ENCODE measurements at regions not wholly inside any gene's neighbourhood (a gene's known extent, or its start where the extent isn't known, plus 50 kb on each side); places are given as distances from the start of the nearest gene placed in this dataset.
A peak's percentile ranks its signal among the peaks of the same experiment; 100 is the strongest.

GRCh38 chr20:63106108-63106764, 99.5 kb upstream of the BHLHE23 start:
- WGBS, result 46% methylated on average over 15 of the region's 15 CpGs
- TF ChIP-seq NR2F2 (IDR thresholded peaks at IDR 0.05) (no peak), HNF4A (conservative IDR thresholded peaks at IDR 0.05) (peak in 1 of 2 donors; percentile 14), YY1 (IDR thresholded peaks at IDR 0.05) (no peak), HNF4G (IDR thresholded peaks at IDR 0.05) (no peak), REST (IDR thresholded peaks at IDR 0.05) (peak; percentile 14), FOXA2 (IDR thresholded peaks at IDR 0.05) (no peak), EGR1 (IDR thresholded peaks at IDR 0.05; ENCODE audit: low read depth in 2 of 2) (no peak), RXRA (IDR thresholded peaks at IDR 0.05) (peak in 1 of 2 donors; percentile 30), RAD21 (IDR thresholded peaks at IDR 0.05) (no peak)
- TF ChIP-seq, protein P1, sequence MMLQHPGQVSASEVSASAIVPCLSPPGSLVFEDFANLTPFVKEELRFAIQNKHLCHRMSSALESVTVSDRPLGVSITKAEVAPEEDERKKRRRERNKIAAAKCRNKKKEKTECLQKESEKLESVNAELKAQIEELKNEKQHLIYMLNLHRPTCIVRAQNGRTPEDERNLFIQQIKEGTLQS (IDR thresholded peaks at IDR 0.05), result no peak
- TF ChIP-seq, protein P2, sequence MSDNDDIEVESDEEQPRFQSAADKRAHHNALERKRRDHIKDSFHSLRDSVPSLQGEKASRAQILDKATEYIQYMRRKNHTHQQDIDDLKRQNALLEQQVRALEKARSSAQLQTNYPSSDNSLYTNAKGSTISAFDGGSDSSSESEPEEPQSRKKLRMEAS (IDR thresholded peaks at IDR 0.05), result no peak
- TF ChIP-seq, protein P3, sequence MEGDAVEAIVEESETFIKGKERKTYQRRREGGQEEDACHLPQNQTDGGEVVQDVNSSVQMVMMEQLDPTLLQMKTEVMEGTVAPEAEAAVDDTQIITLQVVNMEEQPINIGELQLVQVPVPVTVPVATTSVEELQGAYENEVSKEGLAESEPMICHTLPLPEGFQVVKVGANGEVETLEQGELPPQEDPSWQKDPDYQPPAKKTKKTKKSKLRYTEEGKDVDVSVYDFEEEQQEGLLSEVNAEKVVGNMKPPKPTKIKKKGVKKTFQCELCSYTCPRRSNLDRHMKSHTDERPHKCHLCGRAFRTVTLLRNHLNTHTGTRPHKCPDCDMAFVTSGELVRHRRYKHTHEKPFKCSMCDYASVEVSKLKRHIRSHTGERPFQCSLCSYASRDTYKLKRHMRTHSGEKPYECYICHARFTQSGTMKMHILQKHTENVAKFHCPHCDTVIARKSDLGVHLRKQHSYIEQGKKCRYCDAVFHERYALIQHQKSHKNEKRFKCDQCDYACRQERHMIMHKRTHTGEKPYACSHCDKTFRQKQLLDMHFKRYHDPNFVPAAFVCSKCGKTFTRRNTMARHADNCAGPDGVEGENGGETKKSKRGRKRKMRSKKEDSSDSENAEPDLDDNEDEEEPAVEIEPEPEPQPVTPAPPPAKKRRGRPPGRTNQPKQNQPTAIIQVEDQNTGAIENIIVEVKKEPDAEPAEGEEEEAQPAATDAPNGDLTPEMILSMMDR (IDR thresholded peaks at IDR 0.05; ENCODE audit: low read depth, low read length, missing input control), result no peak
- TF ChIP-seq, protein P4, sequence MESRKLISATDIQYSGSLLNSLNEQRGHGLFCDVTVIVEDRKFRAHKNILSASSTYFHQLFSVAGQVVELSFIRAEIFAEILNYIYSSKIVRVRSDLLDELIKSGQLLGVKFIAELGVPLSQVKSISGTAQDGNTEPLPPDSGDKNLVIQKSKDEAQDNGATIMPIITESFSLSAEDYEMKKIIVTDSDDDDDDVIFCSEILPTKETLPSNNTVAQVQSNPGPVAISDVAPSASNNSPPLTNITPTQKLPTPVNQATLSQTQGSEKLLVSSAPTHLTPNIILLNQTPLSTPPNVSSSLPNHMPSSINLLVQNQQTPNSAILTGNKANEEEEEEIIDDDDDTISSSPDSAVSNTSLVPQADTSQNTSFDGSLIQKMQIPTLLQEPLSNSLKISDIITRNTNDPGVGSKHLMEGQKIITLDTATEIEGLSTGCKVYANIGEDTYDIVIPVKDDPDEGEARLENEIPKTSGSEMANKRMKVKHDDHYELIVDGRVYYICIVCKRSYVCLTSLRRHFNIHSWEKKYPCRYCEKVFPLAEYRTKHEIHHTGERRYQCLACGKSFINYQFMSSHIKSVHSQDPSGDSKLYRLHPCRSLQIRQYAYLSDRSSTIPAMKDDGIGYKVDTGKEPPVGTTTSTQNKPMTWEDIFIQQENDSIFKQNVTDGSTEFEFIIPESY (IDR thresholded peaks at IDR 0.05), result no peak
- Histone ChIP-seq H3K27ac (ENCODE audit: low read depth in 1 of 2, low read length in 2 of 2) (no peak overlapping the region), H3K9me3 (ENCODE audit: control insufficient read depth in 4 of 4, low read length in 3 of 4) (peaks cover 0 to 2% (median 1%) of the 10 kb centered on the region in 4 donors), H3K36me3 (ENCODE audit: control insufficient read depth in 4 of 4, insufficient read depth in 3 of 4, low read depth in 1 of 4, low read length in 3 of 4) (no peaks in the 10 kb centered on the region), H3K4me3 (ENCODE audit: low read depth in 1 of 3, low read length in 3 of 3) (no peak overlapping the region), H3K9ac (ENCODE audit: low read depth in 1 of 2, low read length in 2 of 2) (no peak overlapping the region), H3K4me1 (ENCODE audit: control insufficient read depth in 4 of 4, insufficient read depth in 4 of 4, low read length in 3 of 4) (peaks cover 0 to 20% (median 8%) of the 10 kb centered on the region in 4 donors), H3K27me3 (ENCODE audit: control insufficient read depth in 4 of 4, insufficient read depth in 4 of 4, low read length in 3 of 4) (no peaks in the 10 kb centered on the region)
- DNase-seq (ENCODE audit: low spot score), result no peak
